NCI-H82 treated with DMSO at 0.1 percent for 48 hours (cell line): ENCODE measurements at regions not wholly inside any gene's neighbourhood (a gene's known extent, or its start where the extent isn't known, plus 50 kb on each side); places are given as distances from the start of the nearest gene placed in this dataset.
"Not testable (repeated sequence)": the region's sequence is repeated elsewhere in the genome, so short reads cannot be mapped to it uniquely, and the experiment has no call there.

Source experiments
- DNase-seq: peaks from one replicate; lab custom pipeline; 2025; ENCODE audit not compliant: unreplicated experiment; lab: John Stamatoyannopoulos, UW

- no peak for DNase-seq
Observed at GRCh38 chr2:167383610-167384194, 495.4 kb downstream of the XIRP2 start.

- no peak for DNase-seq
Observed at GRCh38 chr2:167381349-167381748, 493.1 kb downstream of the XIRP2 start.

GRCh38 chr2:167380555-167380954 is 492.3 kb downstream of the XIRP2 start:
- DNase-seq: no peak

- no peak for DNase-seq
Observed at GRCh38 chr2:167380094-167380493, 491.8 kb downstream of the XIRP2 start.

GRCh38 chr2:167369083-167369482 is 480.8 kb downstream of the XIRP2 start:
- DNase-seq: no peak

- DNase-seq: no peak
Observed at GRCh38 chr2:167368371-167368770, 480.1 kb downstream of the XIRP2 start.

- no peak for DNase-seq
Observed at GRCh38 chr2:167365216-167365615, 476.9 kb downstream of the XIRP2 start.

GRCh38 chr2:167361426-167361825 is 473.1 kb downstream of the XIRP2 start:
- no peak for DNase-seq

GRCh38 chr2:167355821-167356220 is 467.5 kb downstream of the XIRP2 start:
- no peak for DNase-seq

GRCh38 chr2:167353605-167354280 is 465.5 kb downstream of the XIRP2 start:
- no peak for DNase-seq

GRCh38 chr2:167345559-167345958 is 457.3 kb downstream of the XIRP2 start:
- no peak for DNase-seq

GRCh38 chr2:167342769-167343168 is 454.5 kb downstream of the XIRP2 start:
- no peak for DNase-seq

GRCh38 chr2:167340322-167340721 is 452.0 kb downstream of the XIRP2 start:
- DNase-seq: no peak

- DNase-seq: no peak
Observed at GRCh38 chr2:167336213-167336612, 447.9 kb downstream of the XIRP2 start.

- no peak for DNase-seq
Observed at GRCh38 chr2:167335541-167335992, 447.3 kb downstream of the XIRP2 start.

GRCh38 chr2:167334146-167334742 is 446.0 kb downstream of the XIRP2 start:
- DNase-seq: peak; percentile 87

GRCh38 chr2:167333245-167333644 is 445.0 kb downstream of the XIRP2 start:
- no peak for DNase-seq

GRCh38 chr2:167332358-167332757 is 444.1 kb downstream of the XIRP2 start:
- DNase-seq: no peak

GRCh38 chr2:167331636-167332232 is 443.5 kb downstream of the XIRP2 start:
- peak; percentile 22 for DNase-seq

GRCh38 chr2:167328808-167329207 is 440.5 kb downstream of the XIRP2 start:
- DNase-seq: not testable (repeated sequence)

GRCh38 chr2:167322795-167323194 is 434.5 kb downstream of the XIRP2 start:
- no peak for DNase-seq

- no peak for DNase-seq
Observed at GRCh38 chr2:167318581-167318980, 430.3 kb downstream of the XIRP2 start.
